ENCODE measurements at regions not wholly inside any gene's neighbourhood (a gene's known extent, or its start where the extent isn't known, plus 50 kb on each side); places are given as distances from the start of the nearest gene placed in this dataset.

DNA sequence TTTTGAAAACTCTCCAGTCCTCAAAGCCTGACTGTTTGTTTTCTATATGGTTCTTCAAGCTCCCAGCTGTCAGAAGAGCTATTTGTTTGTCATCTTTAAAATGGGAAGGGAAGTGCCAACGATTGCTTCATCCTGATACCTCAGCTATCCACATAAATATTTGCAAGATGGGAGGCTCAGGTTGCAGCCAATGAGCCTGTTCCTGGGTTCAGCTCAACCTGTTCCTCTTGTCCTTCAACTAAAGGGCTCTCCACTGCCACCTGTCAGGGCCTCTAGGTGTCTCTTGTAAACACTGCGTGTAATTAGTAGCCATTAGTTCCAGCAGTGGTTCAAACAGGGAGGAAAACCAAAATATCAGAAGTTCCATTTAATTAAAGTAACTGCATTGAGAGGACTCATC, 445.1 kb downstream of the AJAP1 start:
- DNase-seq = no peak

DNA sequence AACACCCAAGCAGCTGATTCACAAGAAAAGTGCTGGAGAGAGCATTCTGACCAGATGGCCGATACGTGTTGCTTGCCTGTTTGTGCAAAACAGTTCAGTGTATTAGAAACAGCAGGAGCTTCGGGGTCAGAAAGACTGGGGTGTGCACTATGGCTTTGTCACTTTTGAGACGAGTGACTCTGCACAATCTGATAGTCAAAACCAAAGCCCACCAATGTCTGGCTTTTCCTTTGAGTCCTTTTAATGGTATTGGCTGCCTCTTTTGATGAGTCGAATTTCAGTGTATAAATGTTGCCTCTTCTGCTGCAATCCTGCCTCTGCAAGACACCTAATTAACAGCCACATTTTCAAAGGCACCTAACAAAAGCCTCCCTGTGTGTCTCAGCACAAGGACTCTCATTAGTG, 444.6 kb downstream of the AJAP1 start:
- DNase-seq = no peak

DNA sequence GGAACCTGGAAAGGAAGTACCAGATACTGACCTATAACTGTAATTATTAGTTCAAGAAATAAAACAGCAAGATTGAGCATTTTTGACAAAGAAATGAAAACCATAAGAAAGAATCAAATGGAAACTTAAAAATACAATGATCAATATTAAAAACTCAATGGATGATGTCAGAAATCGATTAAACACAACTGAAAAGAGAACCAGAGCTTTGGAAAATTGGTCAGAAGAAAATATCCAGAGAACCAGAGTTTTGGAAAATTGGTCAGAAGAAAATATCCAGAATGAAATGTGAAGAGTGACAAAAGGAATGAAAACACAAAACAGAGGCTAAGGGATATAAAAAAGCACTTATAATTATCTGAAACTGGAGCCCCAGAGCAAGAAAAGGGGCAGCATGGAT, 438.6 kb downstream of the AJAP1 start:
- DNase-seq = no peak

DNA sequence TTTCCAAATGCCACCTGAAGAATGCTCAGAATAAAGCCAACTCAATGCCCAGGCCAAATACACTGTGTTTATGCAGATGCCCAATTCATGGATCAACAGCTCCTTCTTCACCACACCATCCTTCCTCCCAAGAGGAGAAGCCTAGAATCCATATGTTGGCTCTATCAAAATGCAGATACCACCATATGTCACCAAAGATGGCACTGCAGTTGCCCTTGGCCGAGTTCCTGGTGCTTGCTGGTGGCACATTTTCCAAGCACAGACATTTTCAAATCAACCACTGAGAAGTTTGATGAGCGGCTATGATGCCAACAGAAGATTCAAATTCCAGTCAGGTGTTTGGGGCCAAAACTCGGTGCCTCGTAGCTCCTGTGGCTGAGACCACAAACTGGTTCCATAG, 430.3 kb downstream of the AJAP1 start:
- DNase-seq = no peak

DNA sequence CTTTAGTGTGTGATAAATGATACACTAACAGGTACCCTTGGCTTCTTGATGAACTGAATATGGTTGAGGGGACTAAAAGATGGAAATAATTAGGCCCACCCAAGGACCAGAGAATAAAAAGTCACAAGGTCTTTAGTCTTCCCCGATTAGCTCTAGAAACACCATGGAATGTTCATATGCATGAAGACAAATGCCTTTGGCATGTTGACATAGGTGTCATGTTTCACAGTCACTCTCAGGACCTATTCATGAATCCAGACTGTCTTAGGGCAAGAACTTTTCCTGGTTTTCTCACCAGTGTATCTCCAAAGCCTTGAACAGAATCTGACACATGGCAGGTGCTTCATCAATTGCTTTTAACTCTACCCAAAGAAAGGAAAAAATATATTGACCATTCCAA, 412.8 kb downstream of the AJAP1 start:
- DNase-seq = no peak

DNA sequence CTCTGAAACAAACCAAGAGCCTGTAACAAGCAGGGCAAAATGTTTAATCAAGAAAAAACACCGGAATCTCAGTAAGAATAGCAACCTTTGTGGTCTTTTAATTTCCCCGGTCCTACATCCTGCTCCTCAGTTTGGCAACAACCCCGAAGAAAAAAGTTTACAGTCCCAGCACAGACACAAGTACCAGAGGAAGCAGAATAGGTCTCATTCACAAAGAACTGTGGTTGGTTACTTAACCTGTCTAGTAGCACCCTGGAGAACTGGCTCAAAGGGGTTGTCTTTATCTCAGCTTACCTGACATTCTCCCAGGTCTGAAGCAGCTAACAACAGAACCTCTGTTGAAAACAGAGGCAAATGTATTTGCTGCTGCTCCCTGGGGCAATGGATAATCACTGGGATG, 399.3 kb downstream of the AJAP1 start:
- DNase-seq = no peak

DNA sequence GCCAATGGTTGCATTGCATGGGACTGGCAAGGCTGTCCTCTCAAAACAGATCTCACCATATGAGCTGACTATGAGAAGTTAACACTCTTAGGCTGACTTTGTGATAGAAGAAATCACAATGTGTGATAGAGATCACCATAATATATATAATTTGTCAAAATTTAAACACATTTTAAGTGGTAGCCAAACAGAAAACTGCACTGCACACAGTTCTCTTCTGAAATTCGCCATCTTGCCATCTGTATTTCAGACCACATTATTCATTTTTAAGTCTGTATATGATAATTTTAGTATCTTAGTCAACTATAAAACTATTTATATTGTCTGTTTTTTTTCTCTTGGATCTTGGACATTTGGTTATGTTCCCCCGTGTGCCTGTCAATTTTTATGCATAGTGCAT, 374.7 kb downstream of the AJAP1 start:
- no peak for DNase-seq

DNA sequence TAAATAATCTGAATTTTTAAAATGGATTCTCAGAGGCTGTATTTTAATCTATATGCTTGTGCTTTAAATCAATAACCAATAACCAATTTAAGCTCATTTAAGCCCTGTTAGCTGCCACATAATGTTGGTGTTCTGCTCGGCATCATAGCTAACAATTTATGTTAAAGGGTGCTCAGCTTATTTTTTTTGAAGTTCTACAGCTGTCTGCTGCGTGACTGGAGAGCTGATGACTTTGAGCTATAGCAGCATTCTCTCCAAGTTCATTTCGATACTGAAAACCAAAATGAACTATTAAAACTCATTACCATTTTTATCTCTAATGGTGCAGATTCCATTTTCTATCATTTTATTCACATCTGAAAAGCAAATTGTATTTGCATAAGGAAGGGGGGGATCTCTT, 357.8 kb downstream of the AJAP1 start:
- DNase-seq = no peak

DNA sequence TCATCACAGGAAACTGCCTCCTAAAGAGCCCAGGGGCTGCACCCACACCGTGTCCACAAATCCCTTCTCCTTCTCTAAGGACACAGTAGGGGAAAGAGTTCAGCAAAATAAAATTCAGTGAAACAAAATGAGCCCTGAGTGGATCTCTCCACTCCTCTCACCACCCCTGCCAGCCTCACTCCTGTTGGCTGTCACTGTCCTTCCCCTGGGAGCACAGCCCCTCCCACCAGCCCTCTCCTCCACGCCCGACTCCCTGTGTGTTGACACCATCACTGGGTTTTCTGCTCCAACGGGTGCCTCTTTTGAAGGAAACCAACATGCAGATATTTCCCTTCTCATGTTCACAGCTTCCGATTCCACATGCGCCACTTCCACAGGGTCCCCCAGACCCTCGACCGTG, 356.2 kb downstream of the AJAP1 start:
- DNase-seq = no peak

DNA sequence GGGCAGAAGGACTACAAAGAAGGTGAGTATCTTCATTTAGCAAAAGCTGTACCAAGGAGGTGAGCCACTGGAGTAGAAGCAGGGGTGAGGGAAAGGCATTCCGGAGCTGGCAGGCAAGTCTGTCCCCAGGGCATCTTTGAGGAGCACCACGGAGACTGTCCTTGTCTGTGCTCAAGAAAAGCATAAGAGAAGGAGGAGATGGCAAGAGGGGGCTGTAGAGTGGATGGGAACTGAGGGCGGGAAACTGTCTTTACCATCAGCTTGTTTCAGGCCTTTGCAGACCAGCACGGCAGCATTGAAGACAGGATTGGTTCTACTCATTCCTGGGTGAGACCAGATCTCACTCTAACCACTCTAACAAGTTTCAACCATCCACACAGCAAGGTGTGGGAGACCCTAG, 355.8 kb downstream of the AJAP1 start:
- DNase-seq = no peak

DNA sequence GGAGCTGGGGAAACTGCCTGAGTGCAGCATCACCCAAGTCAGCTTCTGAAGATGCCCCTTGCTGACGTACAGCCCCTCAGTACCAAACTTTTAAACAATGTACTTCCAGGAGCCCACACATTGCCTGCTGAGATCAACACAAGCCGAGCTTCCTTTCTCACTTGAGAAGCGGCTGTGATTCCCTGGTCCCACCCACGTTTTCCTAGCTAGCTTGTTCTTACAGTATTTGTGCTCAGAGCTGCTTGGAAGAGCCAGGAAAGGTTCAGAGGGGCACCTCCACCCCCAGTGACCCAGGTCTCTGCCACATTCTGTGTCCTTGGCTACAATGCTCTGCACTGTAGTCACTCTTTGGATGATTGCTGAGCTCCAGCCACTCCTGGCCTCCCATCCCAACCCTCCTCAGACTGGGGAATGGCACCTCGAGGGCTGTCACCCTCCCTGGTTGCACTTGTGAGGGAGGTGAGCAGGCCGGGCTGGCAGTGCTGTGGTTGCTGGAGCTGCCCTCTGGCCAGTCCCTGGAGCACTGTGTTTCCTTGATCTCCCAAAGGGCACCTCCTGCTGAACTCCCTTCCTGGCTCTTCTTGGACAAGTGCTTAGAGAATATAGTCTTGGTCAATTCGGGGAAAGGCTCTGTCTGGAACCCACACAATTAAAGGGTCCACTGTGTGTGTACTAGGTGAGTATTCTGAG, 355.1 kb downstream of the AJAP1 start:
- no peak for DNase-seq

DNA sequence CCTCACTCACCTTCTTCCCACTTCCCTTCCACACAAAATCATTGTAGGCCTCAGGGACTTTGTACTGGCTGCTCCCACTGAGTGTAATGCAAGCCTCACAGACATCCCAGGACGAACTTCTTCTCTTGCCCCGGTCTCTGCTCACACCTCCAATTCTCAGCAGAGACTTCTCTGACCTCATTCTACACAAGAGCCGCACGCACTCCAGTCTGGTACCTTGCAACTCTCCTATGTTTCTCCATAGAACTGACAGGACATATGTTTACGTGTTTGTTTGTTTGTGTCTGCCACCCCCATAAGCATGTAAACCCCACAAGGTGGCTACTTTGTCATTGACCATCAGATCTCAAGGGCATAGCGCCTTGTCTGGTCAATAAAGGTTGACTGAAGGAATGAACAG, 350.8 kb downstream of the AJAP1 start:
- DNase-seq = no peak

DNA sequence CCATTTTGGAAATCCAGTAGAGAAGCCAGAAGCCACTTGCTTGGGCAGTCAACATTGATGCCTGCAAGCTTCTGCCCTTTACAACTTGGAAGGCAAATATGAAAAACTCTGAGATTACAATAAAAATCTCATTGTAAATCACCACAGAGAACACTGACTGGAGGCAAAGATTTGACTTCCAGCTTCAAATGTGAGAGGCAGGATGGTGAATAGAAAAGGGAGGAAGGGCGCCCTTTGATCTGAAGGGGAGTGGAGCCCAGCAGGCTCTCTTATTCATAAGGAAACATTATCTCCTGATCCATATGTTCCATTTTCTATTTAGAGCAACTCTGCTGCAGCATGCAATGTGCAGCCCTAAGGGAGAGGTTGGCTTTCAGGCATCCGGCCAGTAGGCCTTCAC, 348.3 kb downstream of the AJAP1 start:
- DNase-seq = no peak

DNA sequence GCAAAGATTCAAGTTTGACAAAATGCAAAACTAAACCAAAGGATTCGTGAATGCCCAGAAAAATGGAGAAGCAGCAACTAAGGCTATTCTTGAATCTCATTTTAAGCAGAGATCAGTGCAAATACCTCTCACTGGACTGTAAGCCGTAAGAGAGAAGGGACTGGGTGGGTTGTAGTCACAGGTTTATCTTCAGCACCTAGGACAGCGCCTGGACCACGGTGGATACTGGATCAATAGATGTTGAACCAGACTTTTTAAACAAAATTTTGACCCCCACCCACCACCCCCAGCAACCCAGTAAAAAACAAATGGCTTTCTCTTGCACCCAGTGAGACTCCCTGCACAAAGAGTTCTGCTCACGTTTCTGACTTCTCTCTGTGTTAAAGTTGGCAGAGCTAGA, 347.1 kb downstream of the AJAP1 start:
- DNase-seq = no peak

DNA sequence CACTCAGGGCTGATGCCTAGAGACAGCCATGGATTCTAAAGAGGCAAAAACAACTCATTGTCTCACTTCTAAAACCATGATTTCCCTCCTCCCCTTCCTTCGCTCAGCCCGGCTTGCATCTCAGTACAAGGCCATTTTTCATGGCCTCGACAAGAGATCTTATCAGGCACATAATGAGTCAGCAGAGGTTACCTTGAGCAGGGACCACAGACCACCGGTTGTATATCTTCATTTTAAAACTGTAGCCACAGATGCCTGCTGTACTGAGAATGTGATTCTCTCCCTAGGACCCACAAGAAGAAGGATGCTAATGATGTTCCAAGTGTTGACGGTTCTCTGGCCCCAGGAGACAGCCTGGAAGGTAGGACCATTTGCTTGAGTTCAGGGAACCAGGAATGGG, 331.9 kb downstream of the AJAP1 start:
- no peak for DNase-seq

DNA sequence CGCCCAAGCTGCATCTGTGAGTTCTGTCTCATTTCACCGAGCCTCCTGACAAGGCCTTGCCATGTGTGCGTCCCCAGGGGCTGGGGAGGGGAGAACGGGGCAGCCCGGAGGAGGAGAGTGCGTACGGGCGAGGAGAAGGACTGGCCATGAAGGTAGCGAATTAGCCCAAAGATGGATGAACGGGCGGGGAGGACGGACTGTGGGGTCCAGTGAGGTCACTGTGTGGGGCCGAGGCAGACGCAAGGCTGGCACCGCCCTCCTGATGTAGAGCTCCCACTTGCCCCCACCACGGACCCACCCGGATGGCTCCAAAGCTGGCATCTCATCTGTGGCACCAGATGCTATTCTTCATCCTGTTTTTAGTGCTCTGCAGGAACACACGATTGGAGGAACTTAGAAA, 330.4 kb downstream of the AJAP1 start:
- no peak for DNase-seq

DNA sequence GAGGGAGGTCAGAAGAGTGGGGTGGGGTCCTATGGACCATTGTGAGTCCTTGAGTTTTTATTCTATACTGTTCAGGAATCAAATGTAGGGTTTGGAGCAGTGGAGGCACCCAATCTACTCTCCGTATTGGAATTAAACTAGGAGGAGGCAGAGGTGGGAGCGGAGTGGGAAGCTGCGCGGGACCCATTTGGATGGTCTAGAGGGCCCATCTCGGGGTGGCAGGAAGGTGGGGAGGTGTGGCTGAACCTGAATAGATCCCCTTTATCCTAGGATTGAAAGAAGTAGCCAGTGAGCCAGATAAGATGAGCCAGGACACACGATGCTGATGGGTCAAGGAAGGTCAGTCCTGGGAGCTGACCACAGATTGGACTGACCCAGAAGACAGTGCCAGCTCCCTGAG, 325.8 kb downstream of the AJAP1 start:
- DNase-seq = no peak

DNA sequence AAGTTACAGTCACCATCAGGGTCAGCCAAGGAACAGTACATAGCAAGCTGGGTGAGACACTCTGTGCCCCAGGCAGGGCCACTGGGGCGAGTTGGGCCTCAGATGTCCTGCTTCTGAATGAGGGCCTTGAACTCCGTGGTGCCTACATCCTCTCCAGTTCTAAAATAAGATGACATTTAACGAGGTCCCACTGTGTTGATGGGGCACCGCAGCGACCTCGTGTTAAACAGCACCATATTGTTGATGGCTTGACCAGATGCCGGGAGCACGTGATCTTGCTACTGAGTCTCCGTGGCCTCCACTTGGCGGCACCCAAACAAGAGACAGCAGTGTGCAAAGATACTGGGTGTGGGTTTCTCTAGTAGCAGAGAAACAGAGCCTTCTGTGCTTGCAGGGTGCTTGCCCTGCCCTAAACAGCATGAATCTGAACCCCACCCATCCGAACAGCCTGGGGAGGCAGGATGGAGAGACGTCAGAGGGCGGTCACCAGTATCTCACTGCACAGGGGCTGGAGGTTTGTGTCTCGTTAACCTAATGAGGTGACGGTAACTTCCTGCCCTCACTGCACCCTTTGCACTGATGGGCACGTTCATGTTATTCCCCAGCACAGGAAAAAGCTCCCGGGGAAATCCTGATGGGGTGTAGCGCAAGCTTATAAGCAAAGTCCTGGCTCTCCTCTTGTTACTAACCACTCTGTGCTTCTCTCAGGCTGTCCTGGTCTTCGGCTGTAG, 324.4 kb downstream of the AJAP1 start:
- no peak for DNase-seq

DNA sequence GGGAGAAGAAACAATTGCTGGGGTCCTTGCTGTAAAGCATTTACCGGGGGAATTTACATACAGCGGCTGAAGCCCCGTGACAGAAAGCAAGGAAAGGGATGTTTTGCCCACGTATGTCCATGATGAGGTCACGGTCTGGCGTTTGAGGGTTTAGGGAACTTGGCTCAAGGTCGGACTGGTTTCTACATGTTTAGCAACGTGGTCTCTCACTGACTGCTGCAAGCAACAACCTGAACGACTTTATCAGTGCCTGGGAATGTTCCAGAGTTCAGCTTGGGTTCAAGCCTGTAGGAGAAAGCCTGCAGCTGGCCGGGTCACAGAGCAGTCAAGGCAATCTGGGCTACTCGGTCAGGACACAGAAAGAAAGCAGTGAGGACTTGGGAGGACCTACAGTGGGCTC, 323.3 kb downstream of the AJAP1 start:
- DNase-seq = no peak

DNA sequence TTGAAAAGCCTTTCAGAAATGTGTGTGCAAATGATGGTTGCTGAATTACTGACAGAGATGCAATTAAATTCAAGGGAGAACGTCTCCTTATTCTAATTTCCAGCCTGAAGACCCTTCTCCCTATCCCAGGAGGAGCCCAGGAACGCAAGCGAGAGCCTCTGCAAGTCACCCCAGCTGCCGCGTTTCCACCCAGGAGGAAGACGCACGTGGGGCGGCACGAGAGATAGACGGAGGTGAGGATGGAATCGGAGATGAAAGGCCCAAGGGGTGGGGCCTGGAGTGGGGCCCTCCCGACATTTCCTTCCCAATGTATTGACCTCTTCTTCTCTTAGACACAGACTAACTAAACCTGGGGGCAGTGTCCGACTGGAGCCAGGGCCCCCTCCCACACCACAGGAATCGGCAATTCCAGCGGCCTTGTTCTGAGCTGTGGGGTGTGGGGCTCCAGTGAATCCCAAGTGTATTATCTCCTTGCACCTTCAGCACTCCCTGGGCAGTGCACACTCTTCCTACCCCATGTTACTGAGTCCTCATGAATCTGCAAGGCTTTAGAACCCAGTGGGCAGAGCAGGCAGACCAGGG, 322.5 kb downstream of the AJAP1 start:
- DNase-seq = no peak

DNA sequence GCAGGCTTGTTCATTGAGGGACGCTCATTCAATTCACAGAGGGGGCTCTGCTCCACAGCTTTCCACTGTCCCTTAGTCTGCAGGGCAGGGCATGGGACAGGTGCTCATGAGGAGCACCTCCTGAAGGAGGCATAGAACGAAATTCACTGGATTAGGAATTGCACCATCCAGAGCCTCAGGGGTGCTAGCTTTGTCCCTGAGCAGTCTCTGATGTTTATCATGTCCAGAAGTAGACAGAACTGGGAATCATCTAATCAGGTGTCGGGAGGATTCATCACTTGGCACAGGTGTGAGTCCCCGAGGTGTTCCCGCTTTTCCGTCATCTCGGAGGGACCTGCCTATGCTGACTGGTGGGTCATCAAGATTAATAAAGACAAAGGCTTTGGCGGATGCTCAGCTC, 321.4 kb downstream of the AJAP1 start:
- no peak for DNase-seq

DNA sequence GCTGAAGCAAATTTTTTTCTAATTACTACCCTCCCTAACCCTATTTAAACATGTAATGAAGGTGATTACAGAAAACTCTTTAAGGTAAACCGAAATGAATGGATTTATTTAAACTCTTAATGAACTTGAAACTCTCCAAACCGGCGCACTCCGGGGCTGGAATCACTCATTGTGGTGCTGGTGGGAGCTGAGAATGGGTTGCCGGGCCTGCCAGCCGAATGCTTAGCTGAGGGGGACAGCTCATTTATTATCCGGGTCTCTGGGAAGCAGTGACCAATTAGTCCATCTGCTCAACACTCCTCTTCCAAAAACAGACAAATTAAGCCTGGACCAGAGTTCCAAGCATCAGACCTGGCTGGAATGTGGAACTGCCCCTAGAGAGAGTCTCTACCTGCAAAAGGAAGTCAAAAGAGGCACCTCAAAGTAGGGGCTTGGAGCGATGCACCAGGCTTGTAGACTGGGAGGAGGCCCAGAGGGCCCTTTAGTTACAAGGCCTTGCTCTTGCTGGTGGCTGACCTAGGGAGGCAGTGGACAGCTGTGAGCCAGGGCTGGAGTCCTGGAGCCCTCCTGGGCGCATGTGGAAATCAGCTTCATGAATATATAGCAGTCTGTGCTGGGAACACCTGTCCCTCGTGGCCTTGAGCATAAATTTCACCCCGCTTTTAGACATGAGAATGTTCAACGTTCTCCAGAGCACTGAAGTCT, 320.7 kb downstream of the AJAP1 start:
- DNase-seq = no peak

DNA sequence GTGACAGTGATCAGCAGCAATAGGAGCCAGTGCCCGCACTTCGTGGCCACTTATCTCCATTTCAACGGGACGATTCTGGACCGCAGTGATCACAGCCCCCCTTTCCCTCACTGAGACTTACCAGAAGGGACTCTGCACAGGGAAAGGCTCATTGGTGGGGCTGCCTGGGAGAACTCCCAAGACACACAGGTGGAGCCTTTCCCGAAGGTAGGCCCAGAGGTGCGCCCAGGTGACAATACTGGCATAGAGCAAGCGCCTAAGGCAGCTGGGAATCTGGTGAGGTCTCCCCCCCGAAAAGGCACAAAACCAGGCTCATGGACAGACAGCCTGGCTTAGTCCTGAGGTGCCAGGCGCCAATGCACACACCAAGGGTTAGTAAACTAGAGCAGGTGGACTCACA, 318.9 kb downstream of the AJAP1 start:
- DNase-seq = no peak

DNA sequence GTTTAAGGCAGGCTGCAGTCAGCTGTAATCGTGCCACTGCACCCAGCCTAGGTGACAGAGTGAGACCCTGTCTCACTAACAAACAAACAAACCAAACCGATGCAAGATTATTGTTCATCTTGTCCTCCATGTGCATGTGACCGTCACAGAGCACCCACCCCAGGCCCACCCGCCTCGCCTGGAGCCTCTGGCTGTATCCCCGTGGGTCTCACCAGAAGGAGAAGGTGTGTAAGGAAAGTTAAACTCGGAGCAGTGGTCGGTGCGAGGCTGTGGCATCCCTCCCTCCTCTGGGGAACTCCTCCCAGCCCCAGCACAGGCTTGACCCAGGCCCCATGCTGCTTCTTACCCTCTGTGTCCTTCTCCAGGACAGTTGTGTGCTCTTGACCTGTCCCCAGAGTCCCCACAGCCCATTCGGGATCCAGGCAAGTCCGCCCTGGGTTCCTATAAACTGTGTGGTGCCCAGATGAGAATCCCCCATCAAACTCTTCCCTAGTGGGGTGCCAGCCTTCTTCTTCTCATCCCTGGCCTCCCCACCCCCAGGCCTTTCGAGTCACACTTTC, 318.4 kb downstream of the AJAP1 start:
- no peak for DNase-seq

Measured in inflammatory macrophage treated with lipopolysaccharide for 1 hour (primary cell).